GM19099 (cell line): ENCODE measurements at regions not wholly inside any gene's neighbourhood (a gene's known extent, or its start where the extent isn't known, plus 50 kb on each side); places are given as distances from the start of the nearest gene placed in this dataset.

ENCODE experiments used
- POLR2A ChIP-seq: IDR thresholded peaks from 3 replicates; pipeline ENCODE4 v1.6.1; 2011; ENCODE audit warnings: low read depth; ENCODE audit not compliant: insufficient read length; ENCODE audit errors: extremely low read depth

DNA sequence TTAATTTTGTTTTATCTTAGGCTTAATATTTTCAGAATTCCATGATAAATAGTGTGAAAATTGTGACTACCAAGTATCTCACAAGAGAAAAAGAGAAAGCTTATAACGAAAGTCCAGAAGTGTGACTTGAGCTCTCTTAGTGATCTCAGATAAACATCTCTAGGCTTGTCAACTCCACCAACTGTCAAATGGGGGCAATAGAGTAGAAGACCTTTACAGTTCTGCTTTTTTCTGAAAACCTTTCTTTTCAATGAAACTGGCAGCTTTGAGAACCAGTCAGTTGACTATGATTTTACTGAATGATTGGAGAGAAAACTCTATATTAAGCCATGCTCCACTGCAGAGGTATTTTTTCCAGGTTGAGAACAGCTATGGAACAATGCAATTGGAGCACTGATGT is 119.2 kb upstream of the TP63 start:
- TF ChIP-seq POLR2A: no peak

GRCh38 chr3:189512821-189513220 is 118.4 kb upstream of the TP63 start:
- TF ChIP-seq POLR2A: no peak

DNA sequence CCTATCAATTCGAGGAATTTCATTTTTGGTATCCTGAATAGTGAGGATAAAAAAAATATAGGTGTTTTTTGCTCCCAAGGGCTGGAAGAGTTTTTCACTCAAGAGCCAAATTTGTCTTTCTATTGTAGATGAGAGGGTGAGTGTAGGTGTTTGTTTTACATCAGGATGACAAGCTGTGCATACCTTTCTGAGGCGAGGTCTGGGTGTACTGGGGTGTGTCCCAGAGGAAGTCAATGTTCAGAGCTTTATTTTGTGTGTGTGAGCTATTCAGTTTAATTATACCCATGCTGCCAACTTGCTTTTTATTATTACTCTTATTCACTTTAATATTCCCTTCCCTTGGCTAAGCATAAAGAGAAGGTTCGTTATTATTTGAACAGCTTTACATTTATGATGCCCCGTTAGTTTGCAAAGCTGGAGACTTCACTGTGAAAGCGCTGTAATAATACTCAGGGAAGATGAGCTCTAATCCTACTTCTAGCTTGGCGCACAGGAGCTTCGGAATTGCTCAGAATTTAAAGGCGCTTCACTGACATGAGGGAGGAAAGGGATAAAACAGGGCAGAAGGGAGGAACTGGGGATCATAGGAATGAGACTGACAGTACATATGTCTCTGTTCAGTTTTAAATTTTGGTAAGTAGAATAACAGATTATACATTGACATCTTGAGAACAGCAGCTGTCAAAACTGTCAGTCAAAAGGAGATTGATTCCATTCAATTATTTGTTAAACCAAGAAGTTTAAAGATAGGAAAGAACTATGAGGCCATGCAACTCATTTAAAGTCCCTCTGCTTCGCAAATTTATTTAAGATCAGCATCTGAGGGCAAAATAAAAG is 117.7 kb upstream of the TP63 start:
- no peak for TF ChIP-seq POLR2A

DNA sequence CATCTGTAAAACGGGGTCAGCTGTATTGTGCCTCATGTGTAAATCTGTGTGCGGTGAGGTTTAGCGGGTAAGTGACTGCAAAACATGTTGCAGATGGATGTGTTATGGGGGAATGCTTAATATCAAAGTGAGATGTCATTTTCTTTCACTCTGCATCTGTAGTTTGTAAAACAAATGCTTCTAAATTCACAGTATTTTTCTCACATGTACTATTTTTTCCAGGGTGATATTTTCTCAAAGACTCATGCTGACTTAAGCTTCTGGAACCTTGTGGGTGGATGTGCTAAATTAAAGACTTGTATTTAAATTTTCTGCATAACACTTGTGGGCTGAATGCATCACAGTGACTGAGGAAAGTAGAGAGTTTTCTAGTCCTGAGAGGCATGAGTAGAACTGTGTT is 115.2 kb upstream of the TP63 start:
- TF ChIP-seq POLR2A: no peak

DNA sequence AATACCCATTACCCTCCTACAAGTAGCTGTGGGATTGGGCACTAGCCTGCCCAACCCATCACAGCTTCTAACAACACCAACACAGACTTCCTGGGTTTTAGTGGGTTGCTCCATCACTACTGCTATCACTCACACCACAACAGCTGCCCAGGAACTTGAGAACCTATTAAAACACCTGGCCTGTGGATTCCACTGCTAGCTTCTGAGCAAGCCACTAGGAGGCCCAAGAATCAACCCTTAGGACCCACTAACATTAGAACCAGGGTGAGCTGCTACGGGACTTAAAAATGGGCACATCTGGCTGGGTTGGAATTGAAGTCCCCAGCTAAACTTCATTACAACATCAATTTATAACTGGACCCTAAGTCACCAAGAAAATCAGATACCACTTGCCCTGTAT is 113.2 kb upstream of the TP63 start:
- TF ChIP-seq POLR2A: no peak

DNA sequence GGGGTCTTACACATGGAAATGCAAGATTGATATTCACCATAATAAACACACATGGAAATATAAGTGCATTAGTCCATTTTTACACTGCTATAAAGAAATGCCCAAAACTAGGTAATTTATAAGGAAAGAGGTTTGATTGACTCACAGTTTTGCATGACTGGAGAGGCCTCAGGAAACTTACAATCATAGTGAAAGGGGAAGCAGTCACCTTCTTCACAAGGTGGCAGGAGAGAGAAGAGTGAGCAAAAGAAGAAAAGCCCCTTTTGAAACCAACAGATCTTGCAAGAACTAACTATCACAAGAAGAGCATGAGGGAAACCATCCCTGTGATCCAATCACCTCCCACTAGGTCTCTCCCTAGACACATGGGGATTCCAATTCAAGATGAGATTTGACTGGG is 111.7 kb upstream of the TP63 start:
- TF ChIP-seq POLR2A: no peak

GRCh38 chr3:189529468-189529867 is 101.7 kb upstream of the TP63 start:
- TF ChIP-seq POLR2A: no peak

DNA sequence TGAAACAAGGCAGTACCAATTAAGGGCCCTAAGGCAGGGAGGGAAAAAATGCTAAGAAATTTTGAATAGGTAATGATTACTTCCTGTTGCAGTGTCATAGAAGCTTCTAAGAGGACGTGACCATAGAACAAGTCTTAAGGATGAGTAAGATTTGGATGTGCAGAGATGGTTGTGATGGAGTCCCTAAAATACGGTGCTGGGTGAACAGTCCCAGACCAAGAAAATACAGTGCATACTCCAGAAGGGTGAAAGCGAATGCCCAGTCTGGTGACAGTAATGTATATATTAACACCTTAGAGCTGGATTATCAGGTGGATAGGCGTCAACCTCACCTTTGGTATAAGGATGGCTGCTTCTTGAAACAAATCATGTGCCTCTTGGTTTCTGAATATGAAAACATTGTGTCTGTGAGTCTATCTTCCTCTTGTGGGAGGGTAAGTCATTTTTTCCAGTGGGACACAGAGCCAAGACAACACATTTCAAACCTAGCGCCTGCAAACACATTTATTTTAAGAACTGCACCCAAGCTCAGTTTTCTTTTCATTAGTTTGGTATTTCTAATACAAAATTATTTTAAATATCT is 101.2 kb upstream of the TP63 start:
- no peak for TF ChIP-seq POLR2A

DNA sequence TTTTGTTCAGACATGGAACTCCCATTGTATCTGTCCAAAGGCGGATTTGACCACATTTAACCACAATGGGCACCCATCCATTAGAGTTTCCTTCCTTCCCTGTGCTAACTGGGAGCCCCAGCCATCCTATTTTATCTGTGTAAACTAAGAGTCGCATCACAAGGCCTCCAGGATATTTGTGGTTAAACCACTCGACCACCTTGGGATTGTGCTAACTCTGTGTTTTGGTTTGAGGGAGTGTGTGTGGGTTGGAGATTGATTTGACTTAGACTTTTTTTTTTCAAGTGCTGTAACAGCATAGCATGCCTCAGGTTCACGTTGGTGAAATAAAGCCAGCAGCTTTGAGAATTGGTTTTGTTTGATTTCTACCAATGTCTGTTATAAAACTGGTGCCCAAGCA is 100.4 kb upstream of the TP63 start:
- TF ChIP-seq POLR2A: no peak

- TF ChIP-seq POLR2A: no peak
Measured at GRCh38 chr3:189531271-189531670, 99.9 kb upstream of the TP63 start.

DNA sequence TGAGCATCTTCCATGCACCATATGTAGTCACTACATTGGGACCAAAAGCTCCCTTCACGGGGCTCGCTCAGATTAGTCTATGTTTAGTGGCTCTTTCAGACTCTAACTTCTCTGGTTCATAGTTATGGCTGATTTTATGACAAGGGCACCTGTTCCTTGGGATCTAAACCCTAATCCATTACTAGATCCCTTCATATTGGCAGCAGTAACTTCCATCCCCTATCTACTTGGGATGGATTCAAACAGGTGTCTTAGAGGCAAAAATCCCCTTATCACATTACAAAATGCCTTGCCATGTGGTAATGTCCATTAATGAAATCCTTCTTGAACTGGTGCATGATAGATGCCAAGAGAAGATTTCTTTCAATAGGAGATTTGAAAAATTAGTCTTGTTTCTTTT is 96.7 kb upstream of the TP63 start:
- no peak for TF ChIP-seq POLR2A

DNA sequence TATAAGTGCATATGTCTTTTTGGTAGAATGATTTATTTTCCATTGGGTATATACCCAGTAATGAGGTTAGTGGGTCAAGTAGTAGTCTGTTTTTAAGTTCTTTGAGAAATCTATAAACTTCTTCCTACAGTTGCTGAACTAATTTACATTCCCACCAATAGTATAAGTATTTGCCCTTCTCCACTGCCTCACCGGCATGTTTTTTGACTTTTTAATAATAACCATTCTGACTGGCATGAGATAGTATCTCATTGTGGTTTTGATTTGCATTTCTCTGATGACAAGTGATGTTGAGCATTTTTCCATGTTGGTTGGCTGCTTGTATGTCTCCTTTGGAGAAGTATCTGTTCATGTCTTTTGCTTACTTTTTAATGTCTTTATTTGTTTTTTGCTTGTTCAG is 94.1 kb upstream of the TP63 start:
- TF ChIP-seq POLR2A: no peak

- no peak for TF ChIP-seq POLR2A
Measured at GRCh38 chr3:189547448-189547847, 83.7 kb upstream of the TP63 start.

GRCh38 chr3:189548053-189548452 is 83.1 kb upstream of the TP63 start:
- TF ChIP-seq POLR2A: no peak

- no peak for TF ChIP-seq POLR2A
Measured at GRCh38 chr3:189551007-189551406, 80.2 kb upstream of the TP63 start.

DNA sequence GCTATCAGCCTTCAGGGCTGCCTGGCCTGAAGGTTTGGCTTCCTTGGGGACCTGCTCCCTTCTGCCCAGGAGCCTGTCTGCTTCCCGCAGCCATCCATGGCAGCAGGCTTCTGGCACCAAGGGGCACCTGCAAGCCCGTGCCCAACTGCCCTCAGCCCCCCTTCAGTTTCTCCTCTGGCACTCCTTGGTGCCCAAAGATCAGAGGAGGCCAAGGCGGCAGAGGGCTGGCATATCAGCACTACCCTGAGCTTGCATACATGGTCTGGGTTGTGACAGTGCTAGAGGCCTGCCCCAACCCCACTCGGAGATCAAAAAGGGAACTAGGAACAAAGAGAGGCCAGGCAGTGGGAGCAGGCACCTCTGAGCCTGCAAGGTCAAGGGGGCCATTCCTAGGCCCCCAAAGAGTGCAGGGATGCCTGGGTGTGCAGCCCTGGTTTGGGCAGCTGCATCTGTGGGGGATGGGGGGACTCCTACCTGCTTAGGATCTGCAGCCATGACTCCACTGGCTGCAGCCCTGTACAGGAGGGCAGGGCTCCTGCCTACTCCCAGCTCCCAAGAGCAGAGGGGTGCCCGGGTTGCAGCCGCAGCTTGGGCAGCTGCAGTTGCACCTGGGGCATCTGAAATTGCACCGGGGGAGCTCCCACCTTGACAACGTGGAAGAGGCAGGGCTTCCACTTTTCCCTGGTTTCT is 76.2 kb upstream of the TP63 start:
- no peak for TF ChIP-seq POLR2A
